ENCODE measurements at regions not wholly inside any gene's neighbourhood (a gene's known extent, or its start where the extent isn't known, plus 50 kb on each side); places are given as distances from the start of the nearest gene placed in this dataset.

- TF ChIP-seq CTCF (IDR thresholded peaks at IDR 0.05; ENCODE audit: low read depth, low read length, poor library complexity, severe bottlenecking) = no peak
- no peak for TF ChIP-seq EZH2phosphoT487 (IDR thresholded peaks at IDR 0.05; ENCODE audit: borderline replicate concordance, low read length)
Measured at GRCh38 chr6:144823131-144823530, 538.0 kb downstream of the UTRN start.
